SU-DHL-6 (cell line): ENCODE measurements at regions not wholly inside any gene's neighbourhood (a gene's known extent, or its start where the extent isn't known, plus 50 kb on each side); places are given as distances from the start of the nearest gene placed in this dataset.

ENCODE experiments used
- H2AFZ ChIP-seq: fragments of 200-600 bp; sonication (generic); 2 replicates; pipeline ENCODE4 v1.6.1; 2014; ENCODE audit warnings: low read depth, mild to moderate bottlenecking, moderate library complexity, mixed read lengths, antibody characterized with exemption, low read length; ENCODE audit not compliant: severe bottlenecking
- H3F3A ChIP-seq: fragments of 200-600 bp; shearing (Covaris generic); 2 replicates; pipeline ENCODE4 v1.6.0; 2016; ENCODE audit warnings: antibody characterized with exemption, mild to moderate bottlenecking; ENCODE audit not compliant: insufficient read depth
- H3K27ac ChIP-seq: fragments of 200-600 bp; sonication (generic); 2 replicates; pipeline ENCODE4 v1.5.1; 2016; ENCODE audit warnings: low read depth, mild to moderate bottlenecking, low read length, moderate library complexity, mixed read lengths
- H3K27me3 ChIP-seq: fragments of 200-600 bp; sonication (generic), shearing (Covaris generic); 2 replicates; pipeline ENCODE4 v1.6.0; 2014; ENCODE audit warnings: mild to moderate bottlenecking, low read length
- H3K36me3 ChIP-seq: fragments of 200-600 bp; sonication (generic); 2 replicates; pipeline ENCODE4 v1.6.1; 2014; ENCODE audit warnings: mild to moderate bottlenecking, low read length, mixed read lengths
- H3K4me2 ChIP-seq: fragments of 300-600, 200-600 bp; shearing (Covaris generic), sonication (generic); 2 replicates; pipeline ENCODE4 v1.6.0; 2014; ENCODE audit warnings: low read length, low read depth, mild to moderate bottlenecking; ENCODE audit not compliant: poor library complexity, severe bottlenecking
- H3K4me3 ChIP-seq: fragments of 200-600 bp; sonication (generic); 2 replicates; pipeline ENCODE4 v1.5.1; 2014; ENCODE audit warnings: antibody characterized with exemption, low read length, mild to moderate bottlenecking, mixed read lengths; ENCODE audit not compliant: insufficient read depth, poor library complexity, severe bottlenecking
- H3K79me2 ChIP-seq: fragments of 200-600 bp; sonication (generic); 2 replicates; pipeline ENCODE4 v1.6.1; 2014; ENCODE audit warnings: mild to moderate bottlenecking, low read length, moderate library complexity; ENCODE audit not compliant: insufficient read depth
- H3K9ac ChIP-seq: fragments of 200-600 bp; sonication (generic); 2 replicates; pipeline ENCODE4 v1.7.0; 2014; ENCODE audit warnings: mild to moderate bottlenecking, low read length
- H3K9me2 ChIP-seq: fragments of 200-600 bp; sonication (generic); replicated peaks from 2 replicates; pipeline ENCODE4 v1.6.1; 2014; ENCODE audit warnings: low read length; ENCODE audit not compliant: insufficient read depth
- H3K9me3 ChIP-seq: fragments of 200-600 bp; sonication (generic); 2 replicates; pipeline ENCODE4 v1.6.1; 2014; ENCODE audit warnings: low read length, mixed read lengths; ENCODE audit not compliant: insufficient read depth
- H4K20me1 ChIP-seq: fragments of 200-600 bp; sonication (generic); 2 replicates; pipeline ENCODE4 v1.6.1; 2014; ENCODE audit warnings: low read depth, mild to moderate bottlenecking, antibody characterized with exemption, low read length, moderate library complexity, mixed read lengths
- EZH2phosphoT487 ChIP-seq: fragments of 200-600 bp; sonication (generic), shearing (Covaris generic); conservative IDR thresholded peaks from 2 replicates; pipeline ENCODE4 v1.6.1; 2018; ENCODE audit warnings: mild to moderate bottlenecking, antibody characterized with exemption, low read length, moderate library complexity, mixed read lengths
- TF ChIP-seq, protein P1 (sequence below): fragments of 200-600 bp; sonication (generic); IDR thresholded peaks from one replicate; pipeline ENCODE4 v1.5.1; 2017; ENCODE audit warnings: antibody characterized with exemption, mild to moderate bottlenecking, low read length, moderate library complexity; ENCODE audit not compliant: insufficient read depth, poor library complexity, severe bottlenecking

DNA sequence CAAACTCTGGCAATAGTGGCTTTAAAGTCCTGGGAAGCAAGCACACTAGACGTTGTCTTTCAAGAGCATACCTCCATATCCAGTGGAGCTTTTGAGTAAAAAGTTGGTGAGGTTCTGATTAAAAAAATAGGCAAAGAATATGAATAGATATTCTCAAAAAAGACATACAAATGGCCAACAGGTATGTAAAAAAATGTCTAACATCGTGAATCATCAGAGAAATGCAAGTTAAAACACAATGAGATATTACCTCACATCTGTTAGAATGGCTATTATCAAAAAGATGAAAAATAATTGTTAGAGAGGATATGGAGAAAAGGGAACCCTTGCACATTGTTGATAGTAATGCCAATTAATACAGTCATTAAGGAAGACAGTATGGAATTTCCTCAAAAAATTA is 407.1 kb downstream of the MDFIC start:
- no peaks in the 10 kb centered on the region for H3K27me3 ChIP-seq
- no peak overlapping the region for H2AFZ ChIP-seq
- H3K9ac ChIP-seq, result no peak overlapping the region
- H4K20me1 ChIP-seq, result no peaks in the 10 kb centered on the region
- H3K27ac ChIP-seq, result no peak overlapping the region
- no peaks in the 10 kb centered on the region for H3K79me2 ChIP-seq
- H3K4me2 ChIP-seq, result no peak overlapping the region
- H3K9me3 ChIP-seq, result no peaks in the 10 kb centered on the region
- no peak overlapping the region for H3K4me3 ChIP-seq
- H3K36me3 ChIP-seq, result no peaks in the 10 kb centered on the region
- no peaks in the 10 kb centered on the region for H3F3A ChIP-seq
- TF ChIP-seq, protein P1, sequence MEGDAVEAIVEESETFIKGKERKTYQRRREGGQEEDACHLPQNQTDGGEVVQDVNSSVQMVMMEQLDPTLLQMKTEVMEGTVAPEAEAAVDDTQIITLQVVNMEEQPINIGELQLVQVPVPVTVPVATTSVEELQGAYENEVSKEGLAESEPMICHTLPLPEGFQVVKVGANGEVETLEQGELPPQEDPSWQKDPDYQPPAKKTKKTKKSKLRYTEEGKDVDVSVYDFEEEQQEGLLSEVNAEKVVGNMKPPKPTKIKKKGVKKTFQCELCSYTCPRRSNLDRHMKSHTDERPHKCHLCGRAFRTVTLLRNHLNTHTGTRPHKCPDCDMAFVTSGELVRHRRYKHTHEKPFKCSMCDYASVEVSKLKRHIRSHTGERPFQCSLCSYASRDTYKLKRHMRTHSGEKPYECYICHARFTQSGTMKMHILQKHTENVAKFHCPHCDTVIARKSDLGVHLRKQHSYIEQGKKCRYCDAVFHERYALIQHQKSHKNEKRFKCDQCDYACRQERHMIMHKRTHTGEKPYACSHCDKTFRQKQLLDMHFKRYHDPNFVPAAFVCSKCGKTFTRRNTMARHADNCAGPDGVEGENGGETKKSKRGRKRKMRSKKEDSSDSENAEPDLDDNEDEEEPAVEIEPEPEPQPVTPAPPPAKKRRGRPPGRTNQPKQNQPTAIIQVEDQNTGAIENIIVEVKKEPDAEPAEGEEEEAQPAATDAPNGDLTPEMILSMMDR, result no peak
- no peak for TF ChIP-seq EZH2phosphoT487
- H3K9me2 ChIP-seq, result no peaks in the 10 kb centered on the region

DNA sequence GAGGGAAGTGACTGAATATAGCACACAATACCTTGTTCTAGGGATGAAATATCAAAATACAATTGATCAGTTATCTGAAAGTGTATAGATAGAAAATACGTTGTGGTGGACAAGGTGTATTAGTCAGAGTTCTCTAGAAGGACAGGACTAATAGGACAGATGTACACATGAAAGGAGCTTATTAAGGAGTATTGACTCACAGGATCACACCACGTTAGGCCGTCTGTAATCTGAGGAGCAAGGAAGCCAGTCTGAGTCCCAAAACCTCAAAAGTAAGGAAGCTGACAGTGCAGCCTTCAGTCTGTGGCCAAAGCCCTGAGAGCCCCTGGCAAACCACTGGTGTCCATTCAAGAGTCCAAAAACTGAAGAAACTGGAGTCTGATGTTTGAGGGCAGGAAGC is 406.1 kb downstream of the MDFIC start:
- Histone ChIP-seq H3K79me2 (no peaks in the 10 kb centered on the region), H3K9ac (no peak overlapping the region), H3K36me3 (no peaks in the 10 kb centered on the region), H3K27me3 (no peaks in the 10 kb centered on the region), H3K4me2 (no peak overlapping the region), H3K9me3 (no peaks in the 10 kb centered on the region), H3F3A (no peaks in the 10 kb centered on the region), H4K20me1 (no peaks in the 10 kb centered on the region), H3K9me2 (no peaks in the 10 kb centered on the region; the same call in 1 of the 2 replicates), H3K4me3 (no peak overlapping the region), H2AFZ (no peak overlapping the region), H3K27ac (no peak overlapping the region)
- TF ChIP-seq, protein P1, result no peak
- no peak for TF ChIP-seq EZH2phosphoT487

DNA sequence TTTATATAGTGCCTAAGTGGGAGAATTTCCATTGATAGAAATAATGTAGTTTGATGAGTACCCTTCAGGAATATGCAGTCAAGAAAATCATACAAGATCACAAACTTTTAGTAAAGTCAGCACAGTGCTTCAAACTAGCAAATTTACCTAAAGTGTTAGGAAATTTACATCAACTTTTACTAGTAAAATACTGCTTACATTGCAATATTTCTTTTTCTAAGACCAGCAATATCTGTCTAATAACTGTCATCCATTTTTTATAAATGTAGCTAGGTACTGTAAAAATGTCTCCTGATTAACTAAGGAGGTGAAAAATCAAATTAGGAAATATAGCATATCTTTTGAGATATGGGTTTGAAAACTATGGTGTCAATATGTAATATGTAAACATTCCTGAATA is 405.4 kb downstream of the MDFIC start:
- no peaks in the 10 kb centered on the region for H3K79me2 ChIP-seq
- H4K20me1 ChIP-seq, result no peaks in the 10 kb centered on the region
- no peak overlapping the region for H3K9ac ChIP-seq
- no peaks in the 10 kb centered on the region; the same call in 1 of the 2 replicates for H3K9me2 ChIP-seq
- no peaks in the 10 kb centered on the region for H3K36me3 ChIP-seq
- H3K27ac ChIP-seq, result no peak overlapping the region
- no peaks in the 10 kb centered on the region for H3K27me3 ChIP-seq
- H3K4me3 ChIP-seq, result no peak overlapping the region
- H2AFZ ChIP-seq, result no peak overlapping the region
- TF ChIP-seq, protein P1, result no peak
- no peak for TF ChIP-seq EZH2phosphoT487
- H3F3A ChIP-seq, result no peaks in the 10 kb centered on the region
- no peaks in the 10 kb centered on the region for H3K9me3 ChIP-seq
- H3K4me2 ChIP-seq, result no peak overlapping the region
